Tibial artery (tissue), 4 donors: ENCODE measurements at regions not wholly inside any gene's neighbourhood (a gene's known extent, or its start where the extent isn't known, plus 50 kb on each side); places are given as distances from the start of the nearest gene placed in this dataset.

Source experiments
- DNase-seq, 2 donors: peaks; one replicate each; pipeline ENCODE4 v3.0.0-alpha.2; 2019
- H3K27ac ChIP-seq, 2 donors: fragments of 200-600 bp; sonication (generic) in 1 of 2; 1 replicate in 1 of 2; 2 replicates in 1 of 2; pipeline ENCODE4 v1.5.1; 2018 to 2019; ENCODE audit warnings: mild to moderate bottlenecking in 1 of 2
- H3K27me3 ChIP-seq, 2 donors: fragments of 200-600 bp; sonication (generic) in 1 of 2; one replicate each; pipeline versions ENCODE4 v1.5.1 to v1.6.0; 2016 to 2019
- H3K36me3 ChIP-seq, 3 donors: fragments of 200-600 bp; sonication (generic) in 2 of 3; one replicate each; pipeline ENCODE4 v1.5.1; 2016 to 2019; ENCODE audit warnings: mild to moderate bottlenecking in 2 of 3
- H3K4me1 ChIP-seq, 4 donors: fragments of 200-600 bp; sonication (generic) in 2 of 4; 1 replicate in 3 of 4; 2 replicates in 1 of 4; pipeline ENCODE4 v1.5.1; 2016 to 2019
- H3K4me3 ChIP-seq, 2 donors: fragments of 200-600 bp; sonication (generic) in 1 of 2; 1 replicate in 1 of 2; 2 replicates in 1 of 2; pipeline ENCODE4 v1.5.1; 2018 to 2019; ENCODE audit warnings: mild to moderate bottlenecking in 2 of 2
- H3K9me3 ChIP-seq, 3 donors: fragments of 200-600 bp; sonication (generic) in 1 of 3; one replicate each; pipeline ENCODE4 v1.5.1; 2016 to 2019
- intact Hi-C: fragments of 100-400 bp; cut with DNase I; formaldehyde crosslinking; loops from one replicate; pipeline ENCODE4 v1.15.0; 2023; ENCODE audit warnings: low total_unique reads
- TF ChIP-seq, protein P1 (sequence below), 2 experiments: fragments of 200-600 bp in 1 of 2; fragments of 450-650 bp in 1 of 2; IDR thresholded peaks; one replicate each; pipeline ENCODE4 v1.5.1; 2017 to 2019; ENCODE audit warnings: antibody characterized with exemption in 2 of 2, mild to moderate bottlenecking in 1 of 2, moderate library complexity in 1 of 2

DNA sequence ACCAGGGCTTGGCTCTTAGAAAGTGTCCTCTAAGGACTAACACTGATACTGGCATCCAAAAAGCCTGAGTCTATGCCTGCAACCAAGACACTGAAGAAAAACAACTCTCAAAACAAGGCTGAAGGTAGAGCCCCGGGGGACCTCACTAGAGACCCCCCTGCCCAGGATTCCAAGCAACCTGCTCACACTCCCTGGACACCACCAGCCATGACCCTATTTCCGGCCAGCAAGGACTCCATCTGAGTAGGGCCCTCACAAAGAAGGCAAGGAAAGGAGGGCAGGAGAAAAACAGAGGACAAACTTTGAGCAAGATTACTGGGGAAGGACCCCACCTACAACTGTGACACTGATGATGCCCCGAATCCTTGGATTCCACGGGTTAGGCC, 343.1 kb downstream of the NPHP4 start:
- H3K4me3 ChIP-seq = no peak overlapping the region
- no peak for DNase-seq
- intact Hi-C loops = no loop called here
- H3K27ac ChIP-seq = no peak overlapping the region
- no peaks in the 10 kb centered on the region for H3K4me1 ChIP-seq
- H3K27me3 ChIP-seq = peaks cover 0 to 43% of the 10 kb centered on the region in 2 donors
- H3K36me3 ChIP-seq = no peaks in the 10 kb centered on the region
- TF ChIP-seq, protein P1, sequence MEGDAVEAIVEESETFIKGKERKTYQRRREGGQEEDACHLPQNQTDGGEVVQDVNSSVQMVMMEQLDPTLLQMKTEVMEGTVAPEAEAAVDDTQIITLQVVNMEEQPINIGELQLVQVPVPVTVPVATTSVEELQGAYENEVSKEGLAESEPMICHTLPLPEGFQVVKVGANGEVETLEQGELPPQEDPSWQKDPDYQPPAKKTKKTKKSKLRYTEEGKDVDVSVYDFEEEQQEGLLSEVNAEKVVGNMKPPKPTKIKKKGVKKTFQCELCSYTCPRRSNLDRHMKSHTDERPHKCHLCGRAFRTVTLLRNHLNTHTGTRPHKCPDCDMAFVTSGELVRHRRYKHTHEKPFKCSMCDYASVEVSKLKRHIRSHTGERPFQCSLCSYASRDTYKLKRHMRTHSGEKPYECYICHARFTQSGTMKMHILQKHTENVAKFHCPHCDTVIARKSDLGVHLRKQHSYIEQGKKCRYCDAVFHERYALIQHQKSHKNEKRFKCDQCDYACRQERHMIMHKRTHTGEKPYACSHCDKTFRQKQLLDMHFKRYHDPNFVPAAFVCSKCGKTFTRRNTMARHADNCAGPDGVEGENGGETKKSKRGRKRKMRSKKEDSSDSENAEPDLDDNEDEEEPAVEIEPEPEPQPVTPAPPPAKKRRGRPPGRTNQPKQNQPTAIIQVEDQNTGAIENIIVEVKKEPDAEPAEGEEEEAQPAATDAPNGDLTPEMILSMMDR (IDR thresholded peaks at IDR 0.05) = no peak
- H3K9me3 ChIP-seq = no peaks in the 10 kb centered on the region

DNA sequence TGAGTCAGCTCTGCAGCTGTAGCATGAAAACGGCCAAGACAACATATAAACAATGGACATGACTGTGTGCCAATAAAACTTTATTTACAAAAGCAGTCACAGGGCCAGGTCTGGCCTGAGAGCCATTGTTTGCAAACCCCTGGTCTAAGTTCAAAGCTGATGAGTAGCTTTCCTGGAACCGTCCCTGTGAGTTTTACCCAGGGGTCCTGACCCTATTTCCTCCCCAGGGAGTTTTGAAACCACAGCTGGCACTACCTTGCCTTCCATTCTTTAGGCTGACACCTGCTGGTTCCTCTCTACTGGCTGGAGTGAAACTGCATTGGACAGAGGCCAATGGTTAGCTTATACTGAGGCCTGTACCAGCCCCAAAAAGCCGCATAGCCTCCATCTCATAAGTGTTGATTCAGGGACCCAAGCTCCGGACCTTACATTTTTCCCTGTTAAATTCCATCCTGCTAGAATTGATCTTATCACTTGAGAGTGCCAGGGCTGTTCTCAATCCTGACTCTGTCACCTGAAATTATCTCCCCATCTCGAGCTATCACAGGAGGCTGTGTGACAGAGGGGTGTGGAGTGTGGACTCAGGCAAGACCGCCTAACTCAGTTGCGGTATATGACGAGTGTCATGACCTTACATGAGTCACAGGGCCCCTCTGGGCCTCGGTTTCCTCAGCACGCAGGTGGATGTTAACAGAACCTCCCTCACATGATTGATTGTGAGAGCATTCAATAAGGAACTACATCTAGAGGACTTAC, 343.6 kb downstream of the NPHP4 start:
- H3K4me1 ChIP-seq = no peaks in the 10 kb centered on the region
- TF ChIP-seq, protein P1 (IDR thresholded peaks at IDR 0.05) = no peak
- intact Hi-C loops = no loop called here
- H3K36me3 ChIP-seq = no peaks in the 10 kb centered on the region
- H3K27me3 ChIP-seq = peaks cover 0 to 43% of the 10 kb centered on the region in 2 donors
- H3K27ac ChIP-seq = no peak overlapping the region
- H3K4me3 ChIP-seq = no peak overlapping the region
- no peaks in the 10 kb centered on the region for H3K9me3 ChIP-seq
- DNase-seq = no peak

DNA sequence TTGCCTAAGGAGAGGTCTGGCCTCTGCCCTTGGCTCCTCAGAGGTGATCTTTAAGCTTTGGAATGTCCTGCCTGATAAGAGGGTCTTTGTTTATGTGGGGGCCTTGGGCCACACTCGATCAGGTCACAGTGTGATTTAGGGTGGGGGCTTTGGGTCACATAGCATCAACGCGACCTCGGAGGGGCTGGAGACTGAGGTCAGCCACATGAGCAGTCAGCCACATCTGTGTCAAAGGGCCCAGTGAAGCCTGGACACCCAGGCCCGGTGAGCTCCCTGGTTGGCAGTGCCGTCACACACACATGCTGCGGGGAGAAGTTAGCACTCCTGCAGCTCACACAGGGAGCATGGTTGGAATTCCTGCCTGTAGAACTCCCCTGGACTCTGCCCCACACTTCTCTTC, 345.0 kb downstream of the NPHP4 start:
- no peaks in the 10 kb centered on the region for H3K9me3 ChIP-seq
- H3K36me3 ChIP-seq = no peaks in the 10 kb centered on the region
- H3K27me3 ChIP-seq = peaks cover 0 to 43% of the 10 kb centered on the region in 2 donors
- intact Hi-C loops = no loop called here
- H3K27ac ChIP-seq = no peak overlapping the region
- DNase-seq = no peak
- H3K4me1 ChIP-seq = no peaks in the 10 kb centered on the region
- H3K4me3 ChIP-seq = no peak overlapping the region
- TF ChIP-seq, protein P1 (IDR thresholded peaks at IDR 0.05) = no peak

DNA sequence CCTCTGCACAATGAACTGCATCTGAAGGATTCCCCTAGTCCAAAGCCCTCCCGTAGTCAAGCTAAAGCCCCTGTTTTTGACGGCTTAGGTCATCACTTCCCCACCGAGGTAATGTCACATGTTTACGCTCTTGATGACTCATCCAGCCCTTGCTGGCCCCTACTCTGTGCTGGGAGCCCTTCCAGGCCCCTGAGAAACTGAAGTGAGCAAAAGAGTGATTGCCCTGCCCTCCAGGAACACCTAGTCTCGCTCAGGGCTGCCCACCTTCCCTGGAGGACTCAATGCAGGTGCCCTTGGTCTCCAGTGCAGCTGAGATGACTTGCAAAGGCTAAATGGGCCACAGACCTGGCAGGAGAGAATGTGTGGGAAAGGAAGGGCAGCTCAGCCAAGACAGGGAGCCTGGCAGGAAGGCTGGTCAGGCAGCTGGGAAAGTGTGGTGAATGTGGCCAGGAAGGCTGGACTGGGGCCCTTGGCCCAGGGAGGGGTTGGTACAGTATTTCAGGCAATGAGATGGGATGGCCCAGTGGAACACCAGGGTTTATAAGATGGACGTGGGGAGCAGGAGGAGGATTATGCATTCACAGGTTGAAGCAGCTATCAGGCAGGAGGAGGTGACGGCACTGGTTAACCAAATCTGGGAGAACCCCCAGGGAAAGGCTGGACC, 345.6 kb downstream of the NPHP4 start:
- Histone ChIP-seq H3K36me3 (no peaks in the 10 kb centered on the region), H3K4me1 (no peaks in the 10 kb centered on the region), H3K4me3 (no peak overlapping the region), H3K27ac (no peak overlapping the region), H3K9me3 (no peaks in the 10 kb centered on the region), H3K27me3 (peaks cover 0 to 42% of the 10 kb centered on the region in 2 donors)
- DNase-seq = no peak
- intact Hi-C loops = no loop called here
- TF ChIP-seq, protein P1 (IDR thresholded peaks at IDR 0.05) = no peak

DNA sequence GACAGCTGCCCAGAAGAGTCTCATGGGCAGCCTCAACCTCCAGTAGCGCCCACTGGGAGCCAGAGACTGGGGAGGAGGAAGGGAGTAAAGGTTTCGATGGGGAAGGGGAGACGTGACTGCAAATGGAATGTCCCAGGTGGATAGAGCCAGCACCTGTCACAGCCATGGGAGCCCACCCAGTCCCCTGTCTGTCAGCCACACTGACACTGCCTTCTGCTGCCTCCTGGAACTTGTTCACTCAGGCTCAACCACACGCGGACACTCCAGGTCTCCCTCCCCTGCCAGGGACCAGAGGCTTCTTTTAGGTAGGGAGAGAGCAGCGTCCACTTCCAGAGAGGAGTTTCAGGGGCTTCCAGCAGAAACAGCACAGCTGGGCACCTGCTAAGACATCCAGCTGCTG, 346.3 kb downstream of the NPHP4 start:
- TF ChIP-seq, protein P1 (IDR thresholded peaks at IDR 0.05) = no peak
- Histone ChIP-seq H3K27me3 (peaks cover 0 to 35% of the 10 kb centered on the region in 2 donors), H3K27ac (no peak overlapping the region), H3K4me3 (no peak overlapping the region), H3K4me1 (no peaks in the 10 kb centered on the region), H3K9me3 (no peaks in the 10 kb centered on the region), H3K36me3 (no peaks in the 10 kb centered on the region)
- intact Hi-C loops = no loop called here
- DNase-seq = no peak
